Heart right ventricle (tissue), 16 donors: ENCODE measurements at regions not wholly inside any gene's neighbourhood (a gene's known extent, or its start where the extent isn't known, plus 50 kb on each side); places are given as distances from the start of the nearest gene placed in this dataset.
A peak's percentile ranks its signal among the peaks of the same experiment; 100 is the strongest.

ENCODE experiments used
- ATAC-seq, 8 donors: fragments of 200-7000 bp; cut with Tn5 transposase; one replicate each; pipeline ENCODE4 v1.9.1; 2020; ENCODE audit warnings: mild to moderate bottlenecking in 8 of 8, moderate library complexity in 8 of 8, moderate number of reproducible peaks in 1 of 8
- DNase-seq, 2 donors: peaks; one replicate each; pipeline ENCODE4 v3.0.0-alpha.2; 2020
- H3K27ac ChIP-seq, 10 donors: fragments of 200-600 bp; sonication (generic) in 2 of 10; one replicate each; pipeline versions ENCODE4 v1.5.0 to v1.8.0; 2020 to 2022; ENCODE audit warnings: mild to moderate bottlenecking in 3 of 10
- H3K27me3 ChIP-seq, 7 donors: fragments of 200-600 bp; one replicate each; pipeline ENCODE4 v1.8.0; 2021 to 2022; ENCODE audit warnings: mild to moderate bottlenecking in 2 of 7
- H3K36me3 ChIP-seq, 9 donors: fragments of 200-600 bp; sonication (generic) in 1 of 9; one replicate each; pipeline versions ENCODE4 v1.5.0 to v1.8.0; 2020 to 2022; ENCODE audit warnings: mild to moderate bottlenecking in 2 of 9
- H3K4me1 ChIP-seq, 9 donors: fragments of 200-600 bp; sonication (generic) in 1 of 9; one replicate each; pipeline versions ENCODE4 v1.5.0 to v1.8.0; 2020 to 2022; ENCODE audit warnings: mild to moderate bottlenecking in 4 of 9
- H3K4me3 ChIP-seq, 10 donors: fragments of 200-600 bp; sonication (generic) in 2 of 10; one replicate each; pipeline versions ENCODE4 v1.5.0 to v1.8.0; 2020 to 2022; ENCODE audit warnings: mild to moderate bottlenecking in 7 of 10, moderate library complexity in 2 of 10
- H3K9me3 ChIP-seq, 11 donors: fragments of 200-600 bp in 10 of 11; sonication (generic) in 2 of 11; one replicate each; pipeline versions ENCODE4 v1.5.0 to v1.8.0; 2013 to 2022; ENCODE audit warnings: mild to moderate bottlenecking in 2 of 11, control low read depth in 1 of 11, moderate library complexity in 1 of 11
- CTCF ChIP-seq, 9 donors: fragments of 200-600 bp; sonication (generic) in 2 of 9; IDR thresholded peaks; one replicate each; pipeline versions ENCODE4 v1.5.0 to v1.8.0; 2021 to 2022; ENCODE audit warnings: antibody characterized with exemption in 9 of 9, mild to moderate bottlenecking in 5 of 9, moderate library complexity in 1 of 9
- WGBS, 2 donors: extraction: QIAGEN DNeasy Blood & Tissue Kit; methylation state at CpG; one replicate each; pipeline ENCODE4 v1.1.7; 2013; ENCODE audit warnings: inconsistent platforms in 1 of 2; 5-methylcytosine and 5-hydroxymethylcytosine counted together
- intact Hi-C, 10 donors: fragments of 100-400 bp; cut with DNase I; formaldehyde crosslinking; loops; one replicate each; pipeline versions ENCODE4 v1.11.1 to v1.14.2; 2022
- donor health status: Arrhythmogenic right ventricular cardiomyopathy.
- donor health status: ischemic (EF 13 %, LVEDD 7.1; RV severe dilation, severe dysfunction).
- donor health status: healthy with polysubstance abuse.
- donor health status: DM: no; HTN: yes; CAD: no.
- donor health status: DM: no; HTN: no; CAD: no.
- donor health status: ischemic (EF 25% LVEDD 6.9; RV normal size, moderate dysfunction).
- donor health status: ischemic (EF 25% LVEDD 5.7; RV mildly dilated, moderate dysfunction).
- donor health status: healthy.
- donor health status: DM: yes; HTN: yes; CAD: no.
- donor health status: Ischemic cardiomyopathy.
- donor health status: ischemic (EF 35%, LVEDD 5.7; RV mildly dilated, moderate dysfunction).
- donor health status: nonischemic (EF 11% LVEDD 7.7; RV severe dilation, severe dysfunction).
- donor health status: DM: yes; HTN: yes; CAD: no.
- donor health status: PGD.
- donor health status: ischemic (EF 29% LVEDD 5.4; RV normal size, mild dysfunction).
- donor health status: nonischemic (EF 23%, LVEDD 6.1; RV moderate dilation, normal function).

- 79 to 81% methylated on average over 1 of the region's 1 CpG for WGBS, 2 donors
- no peak overlapping the region for H3K4me3 ChIP-seq
- H3K9me3 ChIP-seq, result no peaks in the 10 kb centered on the region
- intact Hi-C loops, result loop anchor here in 5 of 10 donors (10.0 kb wide), 7 partner anchors 46 to 1524 kb away; a partner anchor contains a TSS
- ATAC-seq (no peak), DNase-seq (no peak)
- no peak overlapping the region for H3K27ac ChIP-seq
- H3K36me3 ChIP-seq, result peaks cover 0 to 10% (median 0%) of the 10 kb centered on the region in 9 donors
- peaks cover 0 to 5% (median 0%) of the 10 kb centered on the region in 7 donors for H3K27me3 ChIP-seq
- peaks cover 0 to 22% (median 14%) of the 10 kb centered on the region in 9 donors for H3K4me1 ChIP-seq
- no peak for TF ChIP-seq CTCF (IDR thresholded peaks at IDR 0.05)
These were observed 84.6 kb upstream of the BTN3A2 start for GRCh38 chr6:26280407-26280806.

- peak overlapping the region; percentile 87 to 96 (median 92) for H3K27ac ChIP-seq
- 0 to 1% methylated on average over 23 of the region's 23 CpGs for WGBS, 2 donors
- no peak for TF ChIP-seq CTCF (IDR thresholded peaks at IDR 0.05)
- intact Hi-C loops, result loop anchor here in 6 of 10 donors (2.0 to 10.0 kb wide), 11 partner anchors 28 to 1520 kb away; a partner anchor contains a TSS
- ATAC-seq (peak in 6 of 8 donors; percentile 7 to 39 (median 24)), DNase-seq (peak; percentile 48 to 49)
- H3K36me3 ChIP-seq, result peaks cover 0 to 10% (median 0%) of the 10 kb centered on the region in 9 donors
- peaks cover 0 to 22% (median 14%) of the 10 kb centered on the region in 9 donors for H3K4me1 ChIP-seq
- H3K9me3 ChIP-seq, result peaks cover 0 to 19% (median 0%) of the 10 kb centered on the region in 11 donors
- H3K4me3 ChIP-seq, result peak overlapping the region; percentile 29 to 78 (median 65)
- no peaks in the 10 kb centered on the region for H3K27me3 ChIP-seq
These were observed 80.4 kb upstream of the BTN3A2 start for GRCh38 chr6:26284537-26285142.

- no peaks in the 10 kb centered on the region for H3K27me3 ChIP-seq
- WGBS, 2 donors, result 0 to 1% methylated on average over 53 of the region's 53 CpGs
- peak overlapping the region; percentile 87 to 96 (median 92) for H3K27ac ChIP-seq
- TF ChIP-seq CTCF (IDR thresholded peaks at IDR 0.05), result no peak
- H3K4me3 ChIP-seq, result peak overlapping the region; percentile 29 to 78 (median 65)
- ATAC-seq (peak; percentile 93 to 97 (median 96)), DNase-seq (peak; percentile 92 to 99)
- H3K36me3 ChIP-seq, result peaks cover 0 to 8% (median 0%) of the 10 kb centered on the region in 9 donors
- peaks cover 0 to 22% (median 14%) of the 10 kb centered on the region in 9 donors for H3K4me1 ChIP-seq
- intact Hi-C loops, result loop anchor here in 6 of 10 donors (2.0 to 10.0 kb wide), 11 partner anchors 27 to 1519 kb away; a partner anchor contains a TSS
- peaks cover 0 to 19% (median 0%) of the 10 kb centered on the region in 11 donors for H3K9me3 ChIP-seq
These were observed 79.6 kb upstream of the BTN3A2 start for GRCh38 chr6:26285143-26286134.
